GM18520 (cell line): ENCODE measurements at regions not wholly inside any gene's neighbourhood (a gene's known extent, or its start where the extent isn't known, plus 50 kb on each side); places are given as distances from the start of the nearest gene placed in this dataset.

Experiments used
- ATAC-seq: cut with Tn5 transposase; IDR thresholded peaks from one replicate; pipeline ENCODE4 v1.9.1; 2021; ENCODE audit not compliant: unreplicated experiment

DNA sequence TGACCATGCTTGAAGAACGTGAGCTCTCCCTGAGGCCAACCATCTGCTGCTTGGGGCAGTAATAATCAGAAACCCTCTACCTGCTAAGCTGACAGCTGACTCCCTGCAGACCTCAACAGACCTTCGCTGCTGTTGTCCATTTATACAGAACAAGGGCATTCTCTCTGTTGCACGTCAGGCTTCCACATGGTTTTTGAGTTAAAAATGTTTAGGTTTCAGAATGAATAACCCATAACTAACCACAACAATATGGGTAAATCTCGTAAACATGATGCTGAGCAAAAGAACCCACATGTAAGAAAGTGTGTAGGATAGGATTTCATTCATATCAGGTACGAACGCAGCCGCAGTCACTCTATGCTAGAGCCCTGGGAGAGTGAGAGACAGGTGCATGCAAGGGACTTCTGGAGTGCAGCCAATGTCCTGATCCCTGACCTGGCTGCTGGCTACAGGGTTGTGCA, 348.5 kb downstream of the MED10 start:
- no peak for ATAC-seq

DNA sequence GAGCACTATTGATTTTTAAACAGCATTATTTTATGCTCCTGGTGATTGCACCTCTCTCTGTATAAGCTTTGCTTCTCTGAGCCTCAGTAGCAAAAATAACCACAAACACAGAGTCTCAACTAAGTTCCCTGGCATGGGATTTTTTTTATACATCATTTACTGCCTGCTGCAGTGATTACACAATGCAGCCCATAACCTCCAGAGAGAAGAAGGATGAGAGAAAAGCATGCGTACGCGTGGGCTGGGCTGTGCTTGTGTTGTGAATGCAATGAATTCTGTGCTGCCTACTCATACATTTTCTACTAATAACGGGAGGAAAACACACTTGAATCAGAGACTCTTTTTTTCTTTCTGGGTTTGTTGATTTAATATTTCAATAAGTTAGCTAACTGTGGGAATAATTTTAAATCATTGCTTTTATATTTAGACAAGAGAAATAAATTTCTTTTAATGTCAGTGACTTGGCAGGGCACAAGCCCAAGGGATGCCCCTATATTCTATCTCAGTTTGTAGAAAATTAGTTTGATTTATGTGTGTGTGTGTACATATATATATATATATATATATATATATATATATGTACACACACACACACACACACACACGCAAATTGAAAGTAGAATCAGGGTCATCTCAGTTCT, 351.5 kb downstream of the MED10 start:
- no peak for ATAC-seq

DNA sequence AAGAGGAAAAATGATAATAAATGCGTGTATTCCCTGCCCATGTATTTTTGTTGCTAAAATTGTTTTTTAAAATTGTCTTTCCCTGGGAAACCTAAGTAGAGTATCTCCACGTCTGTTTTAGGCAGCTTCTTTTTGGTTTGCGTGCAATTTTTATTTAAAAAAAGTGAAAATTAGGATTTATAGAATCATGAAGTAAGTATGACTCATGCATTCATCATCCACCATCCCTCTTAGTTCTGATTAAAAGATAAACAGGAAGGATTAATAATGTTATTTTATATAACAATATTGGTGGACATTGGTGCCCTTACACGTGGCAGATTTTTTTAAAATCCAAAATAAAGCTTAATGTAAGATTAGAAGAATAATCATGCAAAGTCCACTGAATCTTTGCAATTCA, 358.7 kb downstream of the MED10 start:
- no peak for ATAC-seq

DNA sequence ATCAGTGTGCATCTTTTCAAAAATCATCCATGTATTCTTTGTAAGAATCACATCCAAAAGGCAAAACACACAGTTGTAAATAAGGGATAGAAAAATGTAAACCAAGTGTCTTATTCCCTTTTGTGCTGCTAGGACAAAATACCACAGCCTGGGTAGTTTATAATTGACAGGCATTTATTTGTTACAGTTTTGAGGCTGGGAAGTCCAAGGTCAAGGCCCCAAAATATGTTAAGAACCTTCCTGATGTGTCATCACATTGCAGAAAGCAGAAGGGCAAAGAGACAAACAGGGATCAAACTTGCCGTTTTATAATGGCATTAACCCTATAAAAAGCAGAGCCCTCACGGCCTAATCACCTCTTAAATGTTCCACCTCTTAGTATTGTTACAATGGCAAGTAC, 364.8 kb downstream of the MED10 start:
- ATAC-seq = no peak

DNA sequence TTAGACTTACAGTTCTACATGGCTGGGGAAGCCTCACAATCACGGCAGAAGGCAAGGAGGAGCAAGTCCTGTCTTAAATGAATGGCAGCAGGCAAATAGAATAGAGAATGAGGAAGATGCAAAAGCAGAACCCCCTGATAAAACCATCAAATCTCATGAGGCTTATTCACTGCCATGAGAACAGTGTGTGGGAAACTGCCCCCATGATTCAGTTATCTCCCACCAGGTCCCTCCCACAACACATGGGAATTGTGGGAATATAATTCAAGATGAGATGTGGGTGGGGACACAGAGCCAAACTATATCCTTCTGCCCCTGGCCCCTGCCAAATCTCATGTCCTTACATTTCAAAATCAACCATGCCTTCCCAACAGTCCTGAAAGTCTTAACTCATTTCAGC, 367.1 kb downstream of the MED10 start:
- no peak for ATAC-seq

DNA sequence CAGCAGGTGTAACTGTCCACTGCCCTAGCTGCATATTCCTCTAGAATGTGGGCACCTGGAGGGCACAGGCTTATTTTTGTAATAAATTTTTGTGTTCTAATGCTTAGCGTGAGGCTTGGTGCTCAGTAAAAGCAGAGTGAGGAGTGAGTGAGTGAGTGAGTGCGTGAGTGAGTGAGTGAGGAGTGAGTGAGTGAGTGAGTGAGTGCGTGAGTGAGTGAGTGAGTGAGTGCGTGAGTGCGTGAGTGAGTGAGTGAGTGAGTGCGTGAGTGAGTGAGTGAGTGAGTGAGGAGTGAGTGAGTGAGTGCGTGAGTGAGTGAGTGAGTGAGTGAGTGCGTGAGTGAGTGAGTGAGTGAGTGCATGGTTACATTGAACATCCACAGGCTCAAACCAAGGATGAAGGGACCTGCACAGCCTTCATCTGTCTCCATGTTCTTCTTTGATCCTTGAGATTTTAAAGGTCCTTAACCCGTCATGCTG, 371.5 kb downstream of the MED10 start:
- ATAC-seq = no peak

DNA sequence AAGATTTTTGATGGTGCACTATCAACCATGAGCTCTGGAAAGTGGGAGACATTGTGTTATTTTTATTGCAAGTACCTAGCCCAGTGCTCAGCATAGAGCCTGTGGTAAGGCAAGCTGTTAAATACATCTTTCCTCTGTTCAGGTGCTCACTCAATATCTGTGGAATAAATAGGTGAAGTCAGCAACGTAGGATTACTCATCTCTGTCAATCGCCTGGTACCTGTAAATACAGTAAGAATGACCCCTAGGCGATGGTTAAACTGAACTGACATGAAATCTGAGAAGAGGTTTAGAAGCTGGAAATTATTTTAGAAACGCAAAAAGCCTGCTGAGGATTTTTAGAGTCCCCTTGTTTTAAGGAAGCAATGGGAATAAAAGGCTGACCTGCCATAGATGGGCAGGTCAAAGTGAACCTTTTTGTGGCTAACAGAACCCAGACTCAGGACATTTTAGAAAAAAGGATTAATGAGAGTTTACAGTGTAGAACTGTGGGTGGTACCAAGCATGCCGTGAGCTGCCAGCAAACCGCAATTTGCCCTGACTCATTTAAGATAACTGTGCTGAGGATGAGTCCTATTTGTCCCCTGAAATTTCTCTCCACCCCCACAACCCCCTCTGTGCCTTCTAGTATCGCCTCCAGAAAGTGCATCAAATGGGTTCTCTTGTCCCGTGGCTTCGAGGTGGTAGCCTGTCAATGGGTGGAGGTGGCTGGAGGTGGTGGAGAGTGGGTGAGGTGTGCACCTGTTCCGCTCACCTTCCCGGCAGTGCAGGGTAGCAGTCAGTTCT, 375.1 kb downstream of the MED10 start:
- ATAC-seq = no peak

DNA sequence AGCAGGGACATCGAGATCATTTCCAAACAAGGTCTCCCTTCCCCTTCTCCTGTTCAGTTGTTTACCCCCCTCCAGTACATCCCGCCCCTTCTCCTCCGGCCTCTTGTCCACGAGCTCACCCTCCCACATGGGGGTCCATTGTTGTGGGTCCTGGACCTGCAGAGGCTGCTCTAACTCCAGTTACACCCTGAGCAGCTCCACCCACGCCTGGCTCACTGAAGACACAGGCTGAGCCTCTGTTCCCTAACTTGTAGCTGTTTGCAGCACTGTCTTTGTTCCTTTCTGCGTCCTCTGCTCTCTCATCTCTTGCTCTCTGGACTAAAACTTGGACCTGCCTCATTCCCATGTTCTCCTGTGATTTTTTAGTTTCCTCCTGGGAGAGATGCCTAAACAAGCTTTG, 377.5 kb downstream of the MED10 start:
- no peak for ATAC-seq

DNA sequence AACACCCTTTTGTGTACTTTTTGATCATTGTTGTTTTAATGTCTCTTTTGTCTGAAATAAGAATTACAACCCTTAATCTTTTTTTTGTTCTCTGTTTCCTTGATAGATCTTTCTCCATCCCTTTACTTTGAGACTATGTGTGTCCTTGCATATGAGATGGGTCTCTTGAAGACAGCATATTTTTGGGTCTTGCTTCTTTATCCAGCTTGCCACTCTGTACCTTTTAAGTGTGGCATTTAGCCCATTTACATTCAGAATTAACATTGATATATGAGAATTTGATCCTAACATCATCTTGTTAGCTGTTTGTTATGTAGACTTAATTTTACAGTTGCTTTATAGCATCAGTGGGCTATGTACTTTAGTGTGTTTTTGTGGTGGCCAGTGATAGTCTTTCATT, 382.5 kb downstream of the MED10 start:
- no peak for ATAC-seq

DNA sequence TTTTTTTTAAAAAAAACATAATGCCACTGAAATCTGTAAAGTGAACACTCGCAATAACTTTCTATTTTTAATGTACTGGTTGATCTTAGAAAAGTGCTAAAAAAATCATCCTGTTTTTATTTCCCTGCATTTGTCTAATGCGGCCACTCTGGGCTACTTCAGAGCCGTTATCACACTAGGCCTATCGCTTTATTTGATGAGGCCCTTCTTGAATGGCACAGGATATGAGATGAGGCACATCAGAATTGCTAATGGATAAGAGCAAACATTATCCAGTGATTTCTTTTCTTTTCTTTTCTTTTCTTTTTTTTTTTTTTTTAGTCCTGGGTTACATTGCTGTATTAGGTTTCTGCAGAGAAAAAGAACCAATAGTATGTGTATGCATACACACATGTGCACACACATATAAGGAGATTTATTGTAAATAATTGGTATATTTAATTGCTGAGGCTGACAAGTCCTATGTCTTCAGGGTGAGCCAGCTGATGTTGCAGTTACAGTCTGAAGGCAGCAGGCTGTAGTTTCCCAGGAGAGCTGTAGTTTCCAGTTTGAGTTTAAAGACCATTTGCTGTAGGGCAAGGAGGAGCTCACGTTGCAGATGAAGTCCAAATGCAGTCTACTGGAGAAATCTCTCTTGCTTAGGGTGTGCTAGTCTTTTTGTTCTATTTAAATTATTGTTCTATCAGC, 391.7 kb downstream of the MED10 start:
- no peak for ATAC-seq

DNA sequence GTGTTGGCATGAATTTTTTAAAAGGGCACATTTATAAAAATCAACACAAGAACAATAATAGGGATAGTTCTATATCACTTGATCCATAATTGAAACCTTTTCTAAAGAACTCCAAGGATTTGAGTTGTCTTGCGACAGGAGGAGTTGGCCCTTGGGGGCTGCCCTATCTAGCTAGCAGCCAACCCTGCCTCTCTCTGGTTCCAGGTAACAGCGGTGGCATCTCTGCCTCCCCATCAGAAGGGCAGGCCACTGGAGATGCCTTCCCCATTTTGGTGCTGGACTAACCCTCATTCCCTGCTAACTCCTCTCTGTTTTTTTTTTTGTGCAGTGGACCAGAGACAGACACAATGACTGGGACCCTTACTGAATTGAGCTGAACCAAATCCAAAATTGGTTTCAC, 393.0 kb downstream of the MED10 start:
- no peak for ATAC-seq

DNA sequence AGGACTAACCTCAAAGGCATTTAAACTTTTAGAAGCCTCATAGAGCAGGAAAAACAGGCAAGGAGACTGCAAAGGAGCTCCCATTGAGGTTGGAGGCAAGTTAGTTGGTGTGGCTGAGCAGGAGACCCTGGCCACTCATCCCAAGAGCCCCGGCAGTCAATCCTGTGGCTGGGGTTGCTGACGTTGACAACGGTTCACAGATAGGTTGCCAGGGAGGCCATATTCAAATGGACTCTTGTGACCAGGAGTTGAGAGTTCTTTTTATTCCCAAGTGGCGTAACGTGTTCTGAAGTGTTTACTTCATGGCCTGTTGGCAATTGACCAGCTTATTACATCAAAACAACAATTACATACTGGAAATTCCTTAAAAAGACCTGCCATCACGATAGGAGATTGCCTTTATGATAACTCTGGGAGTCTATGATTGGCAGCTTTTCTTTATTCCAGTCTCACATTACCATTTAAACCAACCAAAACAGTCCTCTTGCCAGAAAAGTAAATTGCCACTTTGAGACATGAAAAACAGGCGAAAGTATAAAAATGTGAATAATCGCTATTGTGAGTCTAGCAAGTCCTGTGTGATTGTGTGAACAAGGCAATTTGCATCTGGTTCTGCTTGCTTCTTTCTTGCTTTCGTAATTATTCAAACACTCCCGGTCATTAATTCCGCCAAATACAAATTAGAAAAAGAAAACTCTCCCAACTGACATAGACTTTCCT, 394.9 kb downstream of the MED10 start:
- ATAC-seq = no peak

DNA sequence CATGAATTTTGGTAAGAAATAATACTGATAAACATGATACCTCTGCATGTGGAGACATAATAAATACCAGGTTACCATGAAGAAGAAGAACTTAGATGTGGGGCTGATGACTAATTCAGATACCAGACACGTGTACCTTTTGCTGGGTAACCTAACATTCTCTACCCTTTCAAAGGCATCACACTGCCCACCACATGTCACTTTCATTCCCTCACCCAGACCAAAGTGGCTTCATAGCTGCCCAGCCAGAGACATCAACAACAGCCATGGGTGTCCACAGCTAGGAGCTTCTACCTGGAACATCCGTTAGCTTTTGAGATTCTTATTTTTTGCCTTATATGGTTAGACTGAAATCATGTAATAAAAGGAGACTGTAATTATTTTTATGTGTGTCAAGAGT, 396.8 kb downstream of the MED10 start:
- ATAC-seq = peak; percentile 72

DNA sequence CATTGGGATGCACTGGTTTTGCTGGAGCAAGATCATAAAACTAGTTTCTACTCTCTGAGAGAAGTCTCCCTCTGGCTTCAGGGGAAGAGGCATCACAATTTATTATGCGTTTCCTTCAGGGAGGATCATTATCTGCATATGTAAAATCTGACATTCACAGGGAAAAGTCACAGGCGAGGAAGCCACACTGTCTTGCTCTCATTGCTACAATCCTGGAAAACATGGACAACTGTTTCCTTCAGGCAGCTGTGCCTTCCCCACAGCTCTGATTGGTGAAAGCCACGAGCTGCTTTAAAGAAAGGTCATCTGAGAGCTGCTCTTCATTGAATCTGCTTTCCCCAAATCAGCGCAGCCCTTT, 397.8 kb downstream of the MED10 start:
- no peak for ATAC-seq

DNA sequence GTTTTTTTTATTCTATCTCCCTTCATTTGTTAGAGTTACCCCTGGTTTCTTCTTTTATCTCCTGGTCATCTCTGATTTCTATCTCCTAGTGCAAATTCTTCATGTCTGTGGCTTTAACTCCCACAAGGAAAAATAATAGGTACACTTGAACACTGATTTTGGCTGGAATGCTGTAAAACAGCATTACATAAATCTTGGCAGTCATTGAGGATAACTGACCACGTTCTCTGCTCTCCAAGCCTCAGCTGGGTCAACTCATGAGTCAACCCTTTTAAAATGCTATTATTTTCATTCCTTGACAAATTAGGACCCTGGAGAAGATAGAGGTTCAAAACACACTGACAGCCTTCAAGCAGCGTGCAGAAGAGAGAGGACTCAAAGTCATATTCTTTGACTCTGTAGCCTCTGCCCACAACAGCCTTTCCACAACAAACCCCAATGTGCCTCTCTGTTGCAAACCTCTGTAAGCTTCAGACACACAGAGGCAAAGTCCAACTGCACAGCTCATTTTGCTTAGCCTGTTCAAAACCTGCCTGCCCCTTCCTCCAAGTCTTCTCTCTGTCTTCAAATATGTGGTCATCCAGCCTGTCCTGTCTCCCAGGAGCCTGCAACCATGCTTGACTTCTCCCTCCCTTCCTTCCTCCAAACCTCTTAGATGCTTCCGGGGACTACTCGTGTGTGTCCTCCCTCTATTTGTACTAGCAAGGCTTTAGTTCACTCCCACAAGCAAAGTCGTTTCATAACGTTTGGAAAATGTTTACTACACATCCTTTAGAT, 398.4 kb downstream of the MED10 start:
- ATAC-seq = no peak

DNA sequence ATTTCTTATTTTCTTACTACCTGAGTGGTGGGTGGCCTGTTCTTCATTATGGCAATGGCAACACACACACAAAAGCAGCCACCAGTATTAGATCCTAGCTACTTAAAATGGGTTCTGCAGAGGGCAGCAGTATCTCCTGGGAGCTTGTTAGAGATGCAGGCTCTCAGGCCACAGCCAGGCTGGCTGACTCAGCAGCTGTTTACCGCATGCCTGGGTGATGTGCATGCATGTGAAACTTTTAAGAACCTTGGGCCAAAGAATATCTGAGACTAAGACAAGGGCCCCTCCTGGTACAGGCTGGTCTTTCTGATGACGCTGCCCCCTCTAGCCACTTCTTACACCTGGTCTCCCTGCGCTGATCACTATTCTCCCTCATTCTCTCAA, 399.0 kb downstream of the MED10 start:
- no peak for ATAC-seq

DNA sequence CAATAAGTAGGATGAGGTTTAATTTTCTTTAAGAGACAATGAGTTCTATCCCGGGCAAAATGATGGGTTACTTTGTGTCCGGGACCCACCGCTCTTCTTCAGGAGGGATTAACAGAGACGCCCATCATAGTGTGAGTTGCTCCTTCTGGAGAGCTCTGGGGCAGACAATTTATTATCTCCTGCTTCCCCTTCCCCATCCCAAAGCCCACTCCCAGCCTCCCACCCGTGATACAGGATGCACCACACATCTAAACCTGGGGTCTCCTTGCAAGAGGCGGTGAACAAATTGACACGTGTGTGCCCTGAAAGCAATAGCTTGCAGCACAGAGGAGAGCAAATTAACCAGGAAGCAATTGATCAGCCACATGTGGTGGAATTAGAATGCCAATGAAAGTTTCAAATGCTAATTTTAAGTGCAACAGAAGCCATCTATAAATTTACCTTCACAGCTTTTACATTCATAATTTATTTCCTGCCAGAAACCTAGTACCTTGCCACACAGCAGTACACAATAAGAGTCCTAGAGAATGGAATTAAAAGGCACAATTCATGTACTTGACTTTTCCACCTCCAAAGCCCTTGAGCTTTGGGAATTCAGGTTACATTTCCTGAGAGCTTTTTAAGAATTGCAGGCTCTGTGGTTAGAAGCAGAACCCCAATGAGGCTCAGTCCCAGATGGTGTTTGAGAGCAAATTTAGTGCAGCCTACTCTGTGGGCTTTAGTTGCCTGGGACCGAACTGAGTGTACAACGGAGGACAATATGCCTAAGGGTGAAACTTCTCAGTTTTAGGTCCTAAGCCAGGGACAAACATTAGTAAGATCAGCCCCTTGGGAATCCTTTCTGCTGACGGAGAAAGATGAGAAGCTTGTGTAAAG, 399.6 kb downstream of the MED10 start:
- no peak for ATAC-seq

DNA sequence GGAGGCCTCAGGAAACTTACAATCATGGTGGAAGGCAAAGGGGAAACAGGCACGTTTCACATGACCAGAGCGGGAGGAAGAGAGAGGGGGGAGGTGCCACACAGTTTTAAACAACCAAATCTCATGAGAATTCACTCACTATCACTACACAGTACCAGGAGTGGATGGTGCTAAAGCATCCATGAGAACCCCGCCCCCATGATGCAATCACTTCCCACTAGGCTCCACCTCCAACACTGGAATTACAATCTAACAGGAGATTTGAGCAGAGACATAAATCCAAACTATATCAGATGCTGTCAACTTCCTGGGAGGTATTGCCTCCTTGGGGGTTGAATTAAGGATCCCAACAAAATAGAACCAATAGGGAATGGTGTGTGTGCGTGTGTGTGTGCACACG, 407.1 kb downstream of the MED10 start:
- no peak for ATAC-seq

DNA sequence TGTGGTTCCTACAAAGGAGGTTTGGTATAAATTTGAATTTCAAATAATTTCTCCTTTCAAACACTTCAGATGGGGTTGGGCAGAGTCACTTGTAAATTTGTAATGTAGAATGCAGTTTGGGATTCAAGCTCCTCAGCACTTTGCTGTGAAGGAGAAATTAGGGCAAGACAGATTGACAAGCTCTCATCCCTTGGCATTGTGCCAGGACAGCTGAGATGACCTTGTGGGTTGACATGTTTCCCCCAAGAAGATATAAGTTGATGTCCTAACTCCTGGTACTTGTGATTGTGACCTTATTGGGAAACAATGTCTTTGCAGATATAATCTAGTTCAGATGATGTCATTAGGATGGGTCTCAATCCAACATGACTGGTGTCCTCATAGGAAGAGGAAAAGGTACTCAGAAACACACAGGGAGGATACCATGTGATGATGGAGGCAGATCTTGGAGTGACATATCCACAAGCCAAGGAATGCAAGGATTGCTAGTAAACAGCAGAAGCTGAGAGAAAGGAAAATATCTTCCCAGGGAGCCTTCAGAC, 408.3 kb downstream of the MED10 start:
- ATAC-seq = no peak
